GM18517 (cell line): ENCODE measurements at regions not wholly inside any gene's neighbourhood (a gene's known extent, or its start where the extent isn't known, plus 50 kb on each side); places are given as distances from the start of the nearest gene placed in this dataset.
"Not testable (repeated sequence)": the region's sequence is repeated elsewhere in the genome, so short reads cannot be mapped to it uniquely, and the experiment has no call there.

Experiments
- ATAC-seq: cut with Tn5 transposase; IDR thresholded peaks from one replicate; pipeline ENCODE4 v1.9.1; 2021; ENCODE audit warnings: mild to moderate bottlenecking, moderate library complexity; ENCODE audit not compliant: unreplicated experiment

DNA sequence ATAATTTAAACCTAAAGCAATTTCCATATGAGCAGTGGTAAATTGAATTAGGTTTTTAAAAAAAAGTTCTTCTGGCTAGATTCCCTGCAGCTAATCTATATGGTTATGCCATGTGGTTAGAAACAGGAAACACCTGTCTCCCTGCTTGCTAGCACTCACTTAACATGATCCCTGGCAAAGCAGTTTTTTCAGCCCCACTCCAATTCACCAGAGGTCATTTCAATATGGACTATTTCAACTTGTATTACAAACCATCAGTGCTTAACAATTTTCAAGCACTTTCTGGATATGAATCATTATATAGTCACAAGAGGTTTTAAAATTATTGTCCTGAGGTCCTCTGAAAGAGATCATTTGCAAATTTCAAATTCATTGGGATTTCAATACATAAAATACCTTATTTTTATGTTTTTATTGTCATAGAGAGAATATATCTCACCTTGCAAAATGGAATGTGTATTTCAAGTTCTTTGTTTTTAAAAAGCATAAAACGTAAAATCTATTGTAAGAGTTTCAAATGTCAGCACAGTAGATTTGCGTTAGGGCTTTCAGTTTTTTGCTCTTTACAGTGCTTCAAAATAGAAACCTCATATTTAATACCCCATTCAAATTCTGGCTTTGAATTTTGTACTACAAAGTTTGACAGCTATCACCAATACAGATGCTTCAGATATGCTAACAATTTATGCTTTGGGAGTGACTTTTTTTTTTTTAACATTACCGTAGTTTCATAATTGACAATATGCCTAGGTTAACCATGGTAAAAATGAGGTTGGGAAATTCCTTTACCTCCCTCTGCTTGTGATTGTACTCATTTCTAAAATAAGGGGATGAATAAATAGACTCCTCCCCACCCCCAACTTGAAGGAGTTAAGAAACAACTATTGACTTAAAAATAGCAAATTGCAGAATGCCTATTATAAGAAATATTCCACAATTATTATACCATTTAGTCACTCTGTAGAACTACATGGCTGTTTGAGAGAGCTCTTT is 117.5 kb upstream of the HGF start:
- peak; percentile 56 for ATAC-seq

DNA sequence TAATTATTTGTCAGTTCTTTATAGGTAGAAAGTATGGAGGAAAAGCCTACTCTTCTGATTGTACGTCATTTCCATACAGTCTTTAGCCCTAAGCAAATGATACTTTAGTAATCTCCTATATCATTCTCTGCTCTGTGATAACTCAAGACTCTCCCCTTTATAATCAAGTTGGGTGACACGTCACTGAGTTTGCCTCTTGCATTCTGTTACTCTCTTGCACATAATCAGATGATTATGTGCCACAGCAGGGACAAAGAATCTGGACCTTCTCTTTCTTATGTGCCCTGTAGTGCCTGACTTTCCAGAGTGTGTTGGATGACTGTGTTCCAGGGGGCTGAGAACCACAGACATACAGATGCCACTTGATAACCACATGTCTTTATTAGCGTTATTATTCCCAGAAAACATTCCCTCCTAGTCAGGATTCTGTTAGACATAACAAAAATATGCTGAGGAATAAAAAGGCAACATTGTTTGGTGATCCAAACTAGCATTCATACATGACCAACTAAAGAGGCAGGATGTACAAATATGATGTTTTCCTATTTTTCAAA is 116.4 kb upstream of the HGF start:
- ATAC-seq: no peak

DNA sequence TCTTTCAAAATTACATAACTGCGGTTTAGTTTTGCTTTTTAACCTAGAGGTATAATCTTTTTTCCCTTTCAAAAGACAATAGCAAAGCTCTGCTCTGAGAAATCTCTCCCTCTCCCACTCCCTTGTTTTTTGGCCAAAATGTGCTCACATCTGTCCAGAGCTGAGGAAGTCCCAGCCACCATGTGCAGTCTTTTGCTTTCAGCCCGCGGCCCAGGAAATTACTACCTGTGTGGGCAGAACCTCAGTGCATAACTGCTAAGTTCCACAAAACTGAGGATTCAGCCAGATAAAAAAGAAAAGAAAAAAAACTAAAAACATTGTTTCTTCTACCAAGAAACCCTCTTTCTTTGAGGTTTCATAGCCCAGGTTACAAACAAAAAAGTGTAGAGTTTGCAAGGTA is 115.0 kb upstream of the HGF start:
- no peak for ATAC-seq

DNA sequence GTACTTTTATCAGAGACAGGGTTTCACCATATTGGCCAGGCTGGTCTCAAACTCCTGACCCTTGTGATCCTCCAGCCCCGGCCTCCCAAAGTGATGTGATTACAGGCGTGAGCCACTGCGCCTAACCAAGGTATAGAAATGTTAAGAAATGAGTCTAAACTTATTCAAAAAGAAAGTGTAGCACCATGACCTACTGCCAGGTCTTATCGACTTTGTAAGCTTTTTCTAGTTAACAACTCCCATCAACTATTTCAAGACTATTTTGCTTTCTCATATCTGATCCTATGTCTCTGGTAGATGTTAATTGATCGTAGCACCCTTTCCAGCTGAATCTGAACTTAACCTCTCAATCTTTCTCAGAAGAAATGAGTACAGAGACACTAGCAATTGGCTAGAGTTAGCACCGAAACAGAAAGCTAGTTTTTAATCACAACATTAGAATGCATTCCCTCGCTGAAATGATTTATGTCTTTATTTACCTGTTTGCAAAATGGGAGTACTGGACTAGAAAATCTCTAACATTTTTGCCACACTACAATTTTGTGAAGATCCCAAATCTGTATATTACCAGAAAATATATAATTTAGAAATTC is 114.0 kb upstream of the HGF start:
- ATAC-seq: no peak

DNA sequence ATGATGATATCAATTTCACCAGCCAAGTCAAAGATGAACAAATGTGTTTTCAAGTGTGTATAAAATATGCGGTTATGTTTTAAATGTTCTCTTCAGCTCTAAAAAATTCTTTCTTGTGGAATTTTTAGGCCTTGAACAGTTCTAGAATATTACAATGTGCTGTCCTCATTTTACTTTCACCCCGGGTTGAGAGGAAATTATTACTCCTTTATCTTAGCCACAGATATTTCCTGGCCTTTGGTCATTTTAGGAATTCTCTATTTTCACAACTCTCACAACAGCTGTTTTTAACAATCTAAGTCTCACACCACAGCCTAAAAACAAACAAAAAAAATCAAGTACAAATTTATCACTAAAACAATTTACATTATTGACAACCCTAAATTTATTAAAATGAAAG is 112.2 kb upstream of the HGF start:
- ATAC-seq: no peak

DNA sequence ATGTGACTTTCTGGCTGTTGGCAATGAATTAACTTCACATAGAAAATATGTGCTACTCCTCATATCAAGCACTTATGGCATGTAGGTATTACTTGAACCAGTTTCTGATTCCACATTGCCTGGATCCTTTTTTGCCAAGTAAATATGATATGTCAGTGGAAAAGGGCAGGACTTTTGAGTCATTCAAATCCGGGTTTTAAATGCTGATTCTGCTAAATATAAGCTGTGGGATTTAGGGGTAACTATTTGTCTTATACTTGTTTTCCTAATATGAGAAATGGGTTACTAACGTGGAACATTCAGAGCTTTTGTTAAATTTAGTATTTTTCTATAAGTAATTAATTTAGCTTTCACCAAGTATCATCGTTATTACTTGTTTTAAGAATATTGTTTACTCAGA is 108.0 kb upstream of the HGF start:
- ATAC-seq: no peak

DNA sequence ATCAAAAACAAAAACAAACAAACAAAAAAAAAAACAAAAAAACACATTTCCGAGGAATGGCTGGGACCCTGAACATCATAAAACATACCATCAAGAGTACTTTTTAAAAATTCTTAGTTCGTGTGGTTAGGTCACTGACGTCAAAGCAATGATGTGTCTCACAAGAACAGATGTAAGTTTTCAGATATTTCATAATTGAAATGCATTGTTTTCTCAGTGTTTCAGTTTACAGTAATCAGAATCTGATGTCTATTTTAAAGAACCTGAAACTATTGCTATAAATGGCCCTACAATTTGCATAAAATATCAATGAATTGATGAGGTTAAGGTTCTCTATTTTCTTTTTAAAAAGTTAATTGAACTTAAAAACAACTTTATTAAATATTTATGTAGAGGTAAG is 103.7 kb upstream of the HGF start:
- ATAC-seq: no peak

DNA sequence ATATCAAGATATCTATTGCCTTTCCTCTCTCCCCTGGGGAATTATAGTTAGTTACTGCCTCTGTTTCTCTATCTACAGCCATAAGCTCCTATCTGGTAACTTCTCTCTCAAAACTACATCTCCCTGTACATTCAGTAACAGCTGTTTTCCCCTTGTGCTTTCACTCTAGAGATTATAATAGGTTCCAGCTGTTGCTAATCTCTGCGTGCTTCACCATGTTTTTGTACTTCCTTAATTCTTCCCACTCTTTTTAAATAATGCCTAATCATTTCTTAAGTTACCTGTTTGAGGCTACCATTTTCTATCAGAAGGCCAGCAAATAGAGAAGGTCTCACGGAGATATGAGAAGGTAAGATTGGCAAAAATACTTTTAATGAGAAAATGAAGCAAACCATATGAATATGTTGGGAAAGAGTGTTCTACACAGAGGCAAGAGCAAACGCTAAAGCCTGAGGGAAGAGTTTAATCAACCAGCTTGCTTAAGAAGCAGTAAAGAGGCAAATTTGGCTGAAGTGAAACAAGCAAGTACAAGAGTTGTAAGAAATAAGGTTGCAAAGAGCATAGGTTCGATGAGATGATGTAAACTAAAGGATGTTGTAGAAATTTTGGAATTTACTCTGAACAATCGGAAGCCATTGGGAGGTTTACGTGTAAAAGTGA is 101.9 kb upstream of the HGF start:
- no peak for ATAC-seq

DNA sequence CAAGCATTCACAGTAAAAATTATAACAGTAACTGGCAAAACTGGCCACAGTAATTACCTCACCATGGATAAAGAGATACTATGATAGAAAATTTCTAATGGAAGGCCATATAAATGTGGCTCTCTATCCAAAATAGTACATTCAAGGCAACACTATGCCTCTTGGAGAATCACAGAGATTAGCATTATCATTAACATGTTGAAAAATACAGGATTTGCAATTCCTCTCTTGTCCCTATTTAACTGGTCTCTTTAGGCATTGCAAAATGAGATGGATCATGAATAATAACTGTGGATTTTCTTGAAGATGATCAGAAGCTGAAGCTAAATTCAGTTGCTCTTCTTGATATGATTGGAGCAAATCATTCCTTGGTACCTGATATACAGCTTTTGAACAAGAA is 100.8 kb upstream of the HGF start:
- ATAC-seq: no peak

DNA sequence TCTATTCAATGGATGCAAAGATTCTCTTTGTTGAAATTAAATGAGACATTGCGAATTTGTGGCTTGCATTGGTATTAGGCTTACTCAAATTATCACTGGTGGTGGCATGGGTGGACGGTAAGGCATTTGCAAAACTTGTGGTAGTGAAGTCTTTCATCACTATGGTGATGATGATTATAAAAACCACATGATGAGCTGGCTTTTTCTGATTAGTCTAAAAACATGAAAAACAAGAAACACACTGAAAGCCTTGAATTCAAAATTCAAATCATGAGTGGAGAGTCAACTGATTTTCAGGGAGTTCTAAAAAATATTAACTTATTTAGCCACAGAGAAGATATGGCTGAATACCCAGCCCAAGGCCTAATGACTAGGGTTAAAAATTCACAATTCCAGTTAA is 99.8 kb upstream of the HGF start:
- ATAC-seq: no peak

DNA sequence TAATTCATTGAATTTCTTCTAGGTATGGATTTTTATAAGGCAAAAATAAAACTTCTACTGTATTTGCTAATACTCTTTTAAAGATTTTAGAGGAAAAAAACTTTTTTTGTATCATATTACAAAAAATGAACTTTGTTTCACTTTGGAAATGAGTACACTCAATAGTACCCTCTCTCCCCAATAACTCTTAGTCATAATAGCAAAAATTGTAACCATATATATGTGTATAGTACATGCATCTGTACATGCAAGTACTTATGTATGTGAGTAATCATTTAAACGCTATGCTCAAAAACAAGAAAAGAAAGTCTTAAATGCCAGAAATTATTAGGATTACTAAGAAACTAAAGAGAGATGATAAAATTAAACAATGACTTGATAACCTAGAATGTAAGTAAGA is 95.9 kb upstream of the HGF start:
- ATAC-seq: no peak

DNA sequence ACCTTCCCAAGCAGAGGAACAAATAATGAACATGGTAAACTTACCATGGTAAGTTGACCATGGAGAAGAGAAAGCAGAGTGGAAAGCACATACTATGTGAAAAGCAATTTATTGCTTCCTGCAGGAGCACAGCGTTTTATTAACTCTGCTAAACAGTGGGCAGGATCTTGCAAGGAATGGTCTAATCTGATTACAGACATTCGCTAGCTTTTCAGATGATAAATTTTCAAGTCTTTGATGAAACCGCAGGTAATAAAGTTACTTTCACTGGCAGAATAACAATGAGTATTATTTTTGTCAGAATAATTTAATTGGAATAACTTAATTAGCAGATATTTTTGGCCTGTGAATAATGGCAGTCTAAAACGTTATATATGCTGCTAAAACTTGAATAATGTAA is 89.6 kb upstream of the HGF start:
- ATAC-seq: no peak

DNA sequence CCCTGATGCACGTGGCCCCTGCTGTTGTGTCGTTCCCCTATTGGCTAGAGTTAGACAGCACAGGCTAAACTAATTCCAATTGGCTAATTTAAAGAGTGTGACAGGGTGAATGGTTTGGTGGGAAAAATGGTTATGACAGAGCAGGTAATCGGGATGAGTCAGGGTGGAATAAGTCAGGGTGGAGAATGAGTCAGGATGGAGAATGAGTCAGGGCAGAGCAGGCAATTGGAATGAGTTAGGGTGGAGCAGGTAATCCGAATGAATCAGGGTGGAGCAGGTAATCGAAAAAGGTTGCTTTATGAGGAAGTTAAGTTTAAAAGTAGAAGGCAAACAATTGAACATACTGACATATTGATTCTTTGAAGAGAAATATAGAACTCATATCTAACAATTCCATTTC is 89.0 kb upstream of the HGF start:
- ATAC-seq: not testable (repeated sequence)

DNA sequence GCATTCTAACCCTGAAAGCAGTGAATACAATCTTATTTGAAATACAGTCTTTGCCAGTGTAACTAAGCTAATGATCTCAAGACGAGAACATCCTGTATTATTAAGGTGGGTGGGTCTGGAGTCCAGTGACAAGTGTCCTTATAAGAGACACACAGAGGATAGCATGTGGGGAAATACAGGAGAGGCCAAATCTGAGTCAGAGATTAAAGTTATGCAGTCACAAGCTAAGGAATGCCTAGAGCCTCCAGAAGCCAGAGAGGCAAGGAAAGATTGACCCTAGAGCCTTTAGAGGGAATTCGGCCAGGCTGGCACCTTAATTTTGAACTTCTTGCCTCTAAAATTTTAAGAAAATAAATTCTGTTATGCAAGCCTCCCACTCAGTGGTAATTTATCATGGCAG is 87.5 kb upstream of the HGF start:
- ATAC-seq: no peak

DNA sequence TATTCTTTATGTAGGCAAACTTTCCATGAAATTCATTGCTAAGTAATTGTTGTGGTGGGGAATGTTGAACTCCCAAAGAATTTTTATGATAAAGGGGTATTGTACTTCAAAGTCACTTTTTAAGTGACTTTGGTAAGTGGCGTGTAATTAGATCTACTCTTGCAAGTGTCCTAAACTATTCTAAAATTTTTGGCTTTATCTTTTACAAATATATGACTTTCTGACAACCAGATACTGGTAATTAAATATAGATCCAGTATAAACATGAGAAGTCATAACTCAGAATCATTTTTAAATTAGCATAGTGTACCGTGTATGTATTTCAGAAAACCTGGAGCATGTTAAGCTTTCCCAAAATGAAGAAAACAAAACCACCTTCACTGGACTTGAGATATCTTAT is 84.7 kb upstream of the HGF start:
- no peak for ATAC-seq

DNA sequence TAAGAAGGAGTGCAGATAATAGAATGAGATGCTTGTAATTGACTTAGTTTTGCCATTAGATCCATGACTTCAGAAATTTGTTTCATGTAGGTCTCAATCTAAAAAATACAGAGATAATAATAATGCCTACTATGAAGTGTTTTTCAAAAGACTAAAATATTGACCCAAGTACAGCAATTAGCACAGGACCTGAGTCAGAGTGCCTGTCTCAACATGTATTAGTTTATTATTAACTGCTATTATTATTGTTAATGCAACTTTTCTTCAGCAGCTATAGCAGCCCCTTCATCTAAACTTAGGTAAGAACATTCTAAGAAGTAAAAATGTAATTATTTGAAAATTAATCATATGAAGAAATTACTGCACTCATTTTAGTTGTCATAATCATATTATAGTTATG is 82.9 kb upstream of the HGF start:
- ATAC-seq: no peak

DNA sequence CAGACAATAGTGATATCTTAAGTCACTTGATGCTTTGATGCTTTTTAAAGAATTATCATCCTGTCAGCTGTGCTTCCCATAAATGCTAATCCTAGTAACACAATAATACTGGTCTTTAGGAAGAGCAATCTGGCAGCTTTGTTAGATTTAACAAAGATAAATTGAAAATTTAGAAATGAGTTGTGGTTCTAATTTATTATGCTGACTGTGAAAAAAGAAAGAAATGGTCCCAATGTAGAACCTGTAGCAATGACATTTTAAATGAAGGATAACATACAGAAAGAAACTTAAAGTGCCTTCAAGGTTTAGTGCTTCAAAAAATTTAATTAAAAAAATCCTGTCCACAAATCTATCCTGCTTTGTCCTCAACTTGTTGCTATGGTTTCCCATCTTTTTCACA is 81.6 kb upstream of the HGF start:
- no peak for ATAC-seq

DNA sequence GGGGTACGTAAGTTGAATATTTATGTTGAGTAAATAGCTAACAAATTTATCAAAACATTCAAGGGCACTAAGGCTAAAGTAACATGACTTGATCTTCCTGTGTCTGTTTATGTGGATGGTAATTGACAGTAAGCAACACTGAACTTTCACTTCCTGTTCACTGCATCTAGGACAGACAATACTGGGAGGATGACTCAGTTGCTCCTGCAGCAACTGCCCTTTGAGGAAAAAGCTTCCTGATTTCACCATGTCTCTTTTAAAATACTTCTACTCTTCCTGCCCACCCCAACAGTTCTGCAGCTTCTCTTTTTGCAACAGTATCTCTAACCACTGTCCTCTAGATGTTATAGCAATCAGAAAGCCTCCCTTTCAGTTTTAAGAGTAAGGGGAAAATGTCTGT is 76.6 kb upstream of the HGF start:
- peak; percentile 67 for ATAC-seq

DNA sequence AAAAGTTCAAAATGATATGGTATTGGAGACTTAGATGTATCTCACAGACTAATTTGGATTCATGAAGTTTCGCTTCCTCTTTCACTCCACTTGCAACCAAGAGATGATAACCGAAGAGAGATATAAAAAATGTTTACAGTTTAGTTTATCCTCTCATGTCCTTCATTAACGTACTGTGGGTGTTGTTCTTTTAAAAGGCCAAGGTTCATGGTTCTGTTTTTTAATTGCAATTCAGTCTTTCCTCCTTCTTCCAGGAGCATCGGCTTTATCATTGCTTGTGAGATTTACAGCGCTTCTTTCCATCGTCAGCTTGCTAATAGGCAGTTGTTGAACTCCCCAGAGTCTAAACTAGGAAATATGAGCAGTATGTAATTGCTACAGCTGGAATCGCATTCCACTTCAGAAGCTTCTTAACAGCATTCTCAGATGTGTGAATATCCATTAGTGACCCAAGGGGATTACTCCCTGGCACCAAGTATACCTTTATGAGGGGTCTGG is 75.9 kb upstream of the HGF start:
- peak; percentile 85 for ATAC-seq

DNA sequence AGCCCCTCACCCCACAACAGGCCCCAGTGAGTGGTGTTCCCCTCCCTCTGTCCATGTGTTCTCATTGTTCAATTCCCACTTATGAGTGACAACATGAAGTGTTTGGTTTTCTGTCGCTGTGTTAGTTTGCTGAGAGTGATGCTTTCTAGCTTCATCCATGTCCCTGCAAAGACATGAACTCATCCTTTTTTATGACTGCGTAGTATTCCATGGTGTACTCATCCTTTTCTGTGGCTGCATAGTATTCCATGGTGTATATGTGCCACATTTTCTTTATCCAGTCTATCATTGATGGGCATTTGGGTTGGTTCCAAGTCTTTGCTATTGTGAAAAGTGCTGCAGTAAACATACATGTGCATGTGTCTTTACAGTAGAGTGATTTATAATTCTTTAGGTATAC is 73.8 kb upstream of the HGF start:
- not testable (repeated sequence) for ATAC-seq

DNA sequence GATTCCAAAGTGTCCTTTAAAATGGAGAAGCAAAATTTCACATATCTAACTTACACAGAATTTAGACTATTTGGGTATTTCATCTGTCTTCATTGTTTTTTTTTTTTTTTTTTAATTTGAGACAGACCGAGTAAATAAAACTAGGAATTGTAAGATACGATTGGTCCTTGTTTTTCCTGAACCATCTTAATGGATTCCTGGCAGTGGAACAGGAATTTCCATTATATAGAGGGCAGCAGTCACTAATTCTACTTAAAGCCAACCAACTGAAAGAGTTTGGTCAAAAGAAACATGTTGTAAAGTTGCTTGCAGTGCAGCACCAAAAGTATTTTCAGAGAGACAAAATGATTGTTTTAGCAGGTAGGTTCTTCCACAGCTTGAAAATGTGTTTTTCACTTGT is 72.5 kb upstream of the HGF start:
- no peak for ATAC-seq
